Muscle layer of duodenum (tissue), 2 donors: ENCODE measurements at regions not wholly inside any gene's neighbourhood (a gene's known extent, or its start where the extent isn't known, plus 50 kb on each side); places are given as distances from the start of the nearest gene placed in this dataset.
"Not testable (repeated sequence)": the region's sequence is repeated elsewhere in the genome, so short reads cannot be mapped to it uniquely, and the experiment has no call there.

Source experiments
- H3K27ac ChIP-seq: one replicate; pipeline ENCODE4 v1.7.0; 2013; ENCODE audit warnings: mild to moderate bottlenecking, low read length
- H3K27me3 ChIP-seq: one replicate; pipeline ENCODE4 v1.7.0; 2013; ENCODE audit warnings: low read depth, mild to moderate bottlenecking, control low read depth, low read length
- H3K36me3 ChIP-seq, 2 donors: one replicate each; pipeline ENCODE4 v1.7.0; 2013; ENCODE audit warnings: low read length in 2 of 2, control low read depth in 1 of 2, mild to moderate bottlenecking in 1 of 2; ENCODE audit not compliant: insufficient read depth in 2 of 2, control insufficient read depth in 1 of 2
- H3K4me1 ChIP-seq, 2 donors: one replicate each; pipeline ENCODE4 v1.7.0; 2013; ENCODE audit warnings: low read length in 2 of 2, mild to moderate bottlenecking in 2 of 2, control low read depth in 1 of 2, moderate library complexity in 1 of 2; ENCODE audit not compliant: insufficient read depth in 2 of 2, control insufficient read depth in 1 of 2
- H3K4me3 ChIP-seq, 2 donors: one replicate each; pipeline ENCODE4 v1.7.0; 2013; ENCODE audit warnings: low read length in 2 of 2, low read depth in 1 of 2, mild to moderate bottlenecking in 1 of 2
- H3K9me3 ChIP-seq, 2 donors: one replicate each; pipeline ENCODE4 v1.7.0; 2013; ENCODE audit warnings: low read length in 2 of 2, control low read depth in 1 of 2, mild to moderate bottlenecking in 1 of 2; ENCODE audit not compliant: control insufficient read depth in 1 of 2
- donor health status: healthy.

- Histone ChIP-seq H3K9me3 (no peaks in the 10 kb centered on the region), H3K4me1 (no peaks in the 10 kb centered on the region), H3K27ac (no peak overlapping the region), H3K27me3 (no peaks in the 10 kb centered on the region), H3K4me3 (no peak overlapping the region), H3K36me3 (no peaks in the 10 kb centered on the region)
Measured at GRCh38 chr3:10693457-10693856, 122.6 kb upstream of the SLC6A11 start.

GRCh38 chr3:10694179-10694578, 121.8 kb upstream of the SLC6A11 start:
- Histone ChIP-seq H3K27ac (no peak overlapping the region), H3K4me1 (no peaks in the 10 kb centered on the region), H3K9me3 (no peaks in the 10 kb centered on the region), H3K27me3 (no peaks in the 10 kb centered on the region), H3K4me3 (no peak overlapping the region), H3K36me3 (no peaks in the 10 kb centered on the region)

- not testable (repeated sequence) for H3K36me3 ChIP-seq, H3K27ac ChIP-seq, H3K4me3 ChIP-seq
Measured at GRCh38 chr3:10695186-10695585, 120.8 kb upstream of the SLC6A11 start.

GRCh38 chr3:10695595-10696285, 120.3 kb upstream of the SLC6A11 start:
- Histone ChIP-seq H3K4me3 (no peak overlapping the region), H3K27me3 (no peaks in the 10 kb centered on the region), H3K27ac (no peak overlapping the region), H3K9me3 (no peaks in the 10 kb centered on the region), H3K36me3 (no peaks in the 10 kb centered on the region), H3K4me1 (no peaks in the 10 kb centered on the region)

More at GRCh38 chr3:10695186-10695585, 120.8 kb upstream of the SLC6A11 start:
- not testable (repeated sequence) for H3K27me3 ChIP-seq, H3K4me1 ChIP-seq, H3K9me3 ChIP-seq

GRCh38 chr3:10697918-10698317, 118.1 kb upstream of the SLC6A11 start:
- H3K9me3 ChIP-seq = no peaks in the 10 kb centered on the region
- no peak overlapping the region for H3K27ac ChIP-seq
- H3K36me3 ChIP-seq = no peaks in the 10 kb centered on the region
- H3K4me1 ChIP-seq = no peaks in the 10 kb centered on the region
- H3K4me3 ChIP-seq = no peak overlapping the region
- H3K27me3 ChIP-seq = no peaks in the 10 kb centered on the region

- Histone ChIP-seq H3K4me1 (no peaks in the 10 kb centered on the region), H3K27ac (no peak overlapping the region), H3K9me3 (no peaks in the 10 kb centered on the region), H3K4me3 (no peak overlapping the region), H3K36me3 (no peaks in the 10 kb centered on the region), H3K27me3 (peaks cover 10% of the 10 kb centered on the region)
Measured at GRCh38 chr3:10700821-10701220, 115.2 kb upstream of the SLC6A11 start.

GRCh38 chr3:10702961-10703740, 112.9 kb upstream of the SLC6A11 start:
- no peaks in the 10 kb centered on the region for H3K36me3 ChIP-seq
- no peak overlapping the region for H3K27ac ChIP-seq
- peaks cover 0 to 12% of the 10 kb centered on the region in 2 donors for H3K4me1 ChIP-seq
- no peak overlapping the region for H3K4me3 ChIP-seq
- peaks cover 25% of the 10 kb centered on the region for H3K27me3 ChIP-seq
- no peaks in the 10 kb centered on the region for H3K9me3 ChIP-seq

GRCh38 chr3:10703875-10704274, 112.2 kb upstream of the SLC6A11 start:
- H3K4me3 ChIP-seq = no peak overlapping the region
- peaks cover 0 to 16% of the 10 kb centered on the region in 2 donors for H3K4me1 ChIP-seq
- H3K9me3 ChIP-seq = no peaks in the 10 kb centered on the region
- H3K36me3 ChIP-seq = no peaks in the 10 kb centered on the region
- H3K27me3 ChIP-seq = peaks cover 32% of the 10 kb centered on the region
- H3K27ac ChIP-seq = no peak overlapping the region

GRCh38 chr3:10706156-10706739, 109.8 kb upstream of the SLC6A11 start:
- Histone ChIP-seq H3K27ac (no peak overlapping the region), H3K36me3 (no peaks in the 10 kb centered on the region), H3K4me1 (peaks cover 0 to 16% of the 10 kb centered on the region in 2 donors), H3K4me3 (no peak overlapping the region), H3K27me3 (peaks cover 35% of the 10 kb centered on the region), H3K9me3 (no peaks in the 10 kb centered on the region)

GRCh38 chr3:10706740-10707399, 109.2 kb upstream of the SLC6A11 start:
- no peak overlapping the region for H3K27ac ChIP-seq
- peaks cover 0 to 16% of the 10 kb centered on the region in 2 donors for H3K4me1 ChIP-seq
- H3K27me3 ChIP-seq = peaks cover 35% of the 10 kb centered on the region
- H3K4me3 ChIP-seq = peak overlapping the region in 1 of 2 donors; percentile 51
- no peaks in the 10 kb centered on the region for H3K9me3 ChIP-seq
- H3K36me3 ChIP-seq = no peaks in the 10 kb centered on the region
